Pancreas (tissue), 10 donors: ENCODE measurements at regions not wholly inside any gene's neighbourhood (a gene's known extent, or its start where the extent isn't known, plus 50 kb on each side); places are given as distances from the start of the nearest gene placed in this dataset.
A peak's percentile ranks its signal among the peaks of the same experiment; 100 is the strongest.
"Not testable (repeated sequence)": the region's sequence is repeated elsewhere in the genome, so short reads cannot be mapped to it uniquely, and the experiment has no call there.

ENCODE experiments used
- ATAC-seq, 4 donors: fragments of 200-7000 bp; cut with Tn5 transposase; one replicate each; pipeline versions ENCODE4 v1.8.0 to v1.9.1; 2020; ENCODE audit warnings: mild to moderate bottlenecking in 4 of 4, moderate library complexity in 4 of 4
- DNase-seq, 6 donors: peaks; one replicate each; pipeline ENCODE4 v3.0.0-alpha.2; 2020
- FAIRE-seq: peaks from 2 replicates; lab custom pipeline; 2012; peaks lifted over from hg19 to GRCh38; lab: Jason Lieb, UNC
- H3K27ac ChIP-seq, 4 donors: fragments of 200-600 bp; sonication (generic); 1 replicate in 3 of 4; 2 replicates in 1 of 4; pipeline versions ENCODE4 v1.5.0 to v1.8.0; 2020
- H3K27me3 ChIP-seq, 4 donors: fragments of 200-600 bp; one replicate each; pipeline ENCODE4 v1.8.0; 2021
- H3K36me3 ChIP-seq, 3 donors: fragments of 200-600 bp; sonication (generic) in 1 of 3; one replicate each; pipeline versions ENCODE4 v1.5.0 to v1.8.0; 2020 to 2021
- H3K4me1 ChIP-seq, 3 donors: fragments of 200-600 bp; one replicate each; pipeline ENCODE4 v1.8.0; 2021
- H3K4me3 ChIP-seq, 4 donors: fragments of 200-600 bp; sonication (generic) in 2 of 4; one replicate each; pipeline versions ENCODE4 v1.5.0 to v1.8.0; 2020 to 2021
- H3K9me3 ChIP-seq, 4 donors: fragments of 200-600 bp; one replicate each; pipeline ENCODE4 v1.8.0; 2021
- WGBS, 2 donors: extraction: QIAGEN DNeasy Blood & Tissue Kit; methylation state at CpG; one replicate each; pipeline ENCODE4 v1.1.7; 2013; 5-methylcytosine and 5-hydroxymethylcytosine counted together
- intact Hi-C, 3 donors: fragments of 100-400 bp; cut with DNase I; formaldehyde crosslinking; loops; one replicate each; pipeline versions ENCODE4 v1.11.1 to v1.14.2; 2022
- TF ChIP-seq, protein P1 (sequence below), 4 donors: fragments of 200-600 bp; sonication (generic) in 3 of 4; IDR thresholded peaks; one replicate each; pipeline versions ENCODE4 v1.5.0 to v1.8.0; 2021; ENCODE audit warnings: antibody characterized with exemption in 4 of 4
- donor health status: healthy with polysubstance abuse.
- donor health status: DM: no; HTN: no; CAD: no; lungs with moderate emphysema.
- donor health status: DM: no; HTN: no; CAD: no.
- donor health status: control.
- donor health status: control.
- donor health status: Bipolar disorder and iron deficiency.
- donor health status: DM: yes; HTN: yes; CAD: no.
- donor health status: DM: no; HTN: no; CAD: no.
- donor health status: DM: no; HTN: no; CAD: no.
- donor health status: DM: yes; HTN: yes; CAD: no.

DNA sequence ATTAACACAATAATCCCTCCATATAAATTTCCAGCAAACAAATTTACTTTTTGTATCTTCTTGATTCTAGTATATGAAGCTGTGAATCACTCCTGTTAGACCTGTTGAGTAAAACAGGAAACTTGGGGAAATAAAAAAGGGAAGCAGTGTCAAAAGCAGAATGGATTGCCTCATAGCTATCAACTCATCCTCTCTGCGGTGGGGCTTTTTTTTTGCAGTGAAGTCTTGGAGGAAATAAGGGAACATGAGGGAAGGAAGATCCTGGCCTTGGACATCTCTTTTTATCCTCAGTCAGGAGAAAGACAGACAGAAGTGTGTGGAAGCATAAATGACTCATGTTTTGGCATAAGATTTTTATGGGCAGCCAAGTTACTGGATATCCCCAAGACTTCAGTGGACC is 332.5 kb downstream of the TFAP2A start:
- intact Hi-C loops = no loop called here
- DNase-seq = no peak
- Histone ChIP-seq H3K27me3 (no peaks in the 10 kb centered on the region), H3K9me3 (no peaks in the 10 kb centered on the region), H3K4me1 (no peaks in the 10 kb centered on the region), H3K36me3 (no peaks in the 10 kb centered on the region), H3K4me3 (no peak overlapping the region), H3K27ac (no peak overlapping the region)
- peak in 2 of 4 donors; percentile 51 to 58 for ATAC-seq
- TF ChIP-seq, protein P1, sequence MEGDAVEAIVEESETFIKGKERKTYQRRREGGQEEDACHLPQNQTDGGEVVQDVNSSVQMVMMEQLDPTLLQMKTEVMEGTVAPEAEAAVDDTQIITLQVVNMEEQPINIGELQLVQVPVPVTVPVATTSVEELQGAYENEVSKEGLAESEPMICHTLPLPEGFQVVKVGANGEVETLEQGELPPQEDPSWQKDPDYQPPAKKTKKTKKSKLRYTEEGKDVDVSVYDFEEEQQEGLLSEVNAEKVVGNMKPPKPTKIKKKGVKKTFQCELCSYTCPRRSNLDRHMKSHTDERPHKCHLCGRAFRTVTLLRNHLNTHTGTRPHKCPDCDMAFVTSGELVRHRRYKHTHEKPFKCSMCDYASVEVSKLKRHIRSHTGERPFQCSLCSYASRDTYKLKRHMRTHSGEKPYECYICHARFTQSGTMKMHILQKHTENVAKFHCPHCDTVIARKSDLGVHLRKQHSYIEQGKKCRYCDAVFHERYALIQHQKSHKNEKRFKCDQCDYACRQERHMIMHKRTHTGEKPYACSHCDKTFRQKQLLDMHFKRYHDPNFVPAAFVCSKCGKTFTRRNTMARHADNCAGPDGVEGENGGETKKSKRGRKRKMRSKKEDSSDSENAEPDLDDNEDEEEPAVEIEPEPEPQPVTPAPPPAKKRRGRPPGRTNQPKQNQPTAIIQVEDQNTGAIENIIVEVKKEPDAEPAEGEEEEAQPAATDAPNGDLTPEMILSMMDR (IDR thresholded peaks at IDR 0.05) = no peak
- no peak for FAIRE-seq
- 55 to 74% methylated on average over 1 of the region's 1 CpG for WGBS, 2 donors

GRCh38 chr6:10081957-10082356 is 332.9 kb downstream of the TFAP2A start:
- no peaks in the 10 kb centered on the region for H3K9me3 ChIP-seq
- H3K4me3 ChIP-seq = no peak overlapping the region
- FAIRE-seq = no peak
- H3K27ac ChIP-seq = no peak overlapping the region
- WGBS, 2 donors = 67 to 81% methylated on average over 1 of the region's 1 CpG
- H3K4me1 ChIP-seq = no peaks in the 10 kb centered on the region
- H3K27me3 ChIP-seq = no peaks in the 10 kb centered on the region
- intact Hi-C loops = no loop called here
- H3K36me3 ChIP-seq = no peaks in the 10 kb centered on the region
- ATAC-seq = no peak
- no peak for DNase-seq
- TF ChIP-seq, protein P1 (IDR thresholded peaks at IDR 0.05) = no peak

- no peaks in the 10 kb centered on the region for H3K4me1 ChIP-seq
- H3K9me3 ChIP-seq = no peaks in the 10 kb centered on the region
- intact Hi-C loops = no loop called here
- DNase-seq = no peak
- no peaks in the 10 kb centered on the region for H3K36me3 ChIP-seq
- no peak overlapping the region for H3K4me3 ChIP-seq
- WGBS, 2 donors = 66 to 79% methylated on average over 6 of the region's 6 CpGs
- no peak for FAIRE-seq
- ATAC-seq = no peak
- TF ChIP-seq, protein P1 (IDR thresholded peaks at IDR 0.05) = no peak
- no peak overlapping the region for H3K27ac ChIP-seq
- no peaks in the 10 kb centered on the region for H3K27me3 ChIP-seq
These were observed 333.8 kb downstream of the TFAP2A start for GRCh38 chr6:10081075-10081474.

- no peak overlapping the region for H3K27ac ChIP-seq
- H3K36me3 ChIP-seq = no peaks in the 10 kb centered on the region
- H3K9me3 ChIP-seq = no peaks in the 10 kb centered on the region
- DNase-seq (no peak), FAIRE-seq (no peak), ATAC-seq (no peak)
- no peaks in the 10 kb centered on the region for H3K27me3 ChIP-seq
- H3K4me1 ChIP-seq = no peaks in the 10 kb centered on the region
- H3K4me3 ChIP-seq = no peak overlapping the region
- WGBS, 2 donors = 80 to 86% methylated on average over 4 of the region's 4 CpGs
- TF ChIP-seq, protein P1 (IDR thresholded peaks at IDR 0.05) = no peak
- intact Hi-C loops = no loop called here
These were observed 334.3 kb downstream of the TFAP2A start for GRCh38 chr6:10080561-10080960.

DNA sequence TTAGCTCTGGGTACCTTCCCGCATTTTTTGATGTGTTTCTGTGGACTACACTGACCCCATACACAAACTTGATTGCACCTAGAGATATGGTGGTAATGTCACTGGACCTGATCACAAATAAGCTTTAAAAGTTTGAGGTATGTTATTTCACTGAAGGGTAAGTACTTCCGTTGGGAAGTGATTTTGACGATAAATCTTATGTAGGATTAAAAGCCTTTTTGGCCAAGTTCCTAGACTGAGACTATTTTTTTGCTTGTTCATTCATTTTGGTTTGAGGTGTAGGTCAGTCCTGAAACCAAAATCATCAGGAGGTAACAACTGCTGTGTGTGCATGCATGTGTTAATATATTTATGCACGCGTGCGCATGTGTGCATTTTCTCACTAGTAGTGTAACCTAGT is 336.3 kb downstream of the TFAP2A start:
- H3K36me3 ChIP-seq = no peaks in the 10 kb centered on the region
- no peak overlapping the region for H3K27ac ChIP-seq
- ATAC-seq (no peak), DNase-seq (no peak), FAIRE-seq (no peak)
- TF ChIP-seq, protein P1 (IDR thresholded peaks at IDR 0.05) = no peak
- intact Hi-C loops = no loop called here
- WGBS, 2 donors = 85 to 88% methylated on average over 6 of the region's 6 CpGs
- H3K4me3 ChIP-seq = no peak overlapping the region
- no peaks in the 10 kb centered on the region for H3K27me3 ChIP-seq
- no peaks in the 10 kb centered on the region for H3K4me1 ChIP-seq
- H3K9me3 ChIP-seq = no peaks in the 10 kb centered on the region

GRCh38 chr6:10074726-10075125 is 340.1 kb downstream of the TFAP2A start:
- FAIRE-seq, H3K9me3 ChIP-seq, intact Hi-C loops, H3K4me1 ChIP-seq, H3K27me3 ChIP-seq, H3K27ac ChIP-seq, H3K36me3 ChIP-seq, DNase-seq, ATAC-seq, H3K4me3 ChIP-seq: not testable (repeated sequence)
- 94 to 96% methylated on average over 31 to 45 of the region's 45 CpGs for WGBS, 2 donors
